B cell (primary cell): ENCODE measurements at regions not wholly inside any gene's neighbourhood (a gene's known extent, or its start where the extent isn't known, plus 50 kb on each side); places are given as distances from the start of the nearest gene placed in this dataset.

Experiments used
- ATAC-seq: fragments of 200-7000 bp; cut with Tn5 transposase; one replicate; pipeline ENCODE4 v1.10.0; 2021; ENCODE audit warnings: low read depth, mild to moderate bottlenecking, moderate number of reproducible peaks, moderate library complexity
- CTCF ChIA-PET: fragments of 350-600 bp; sonication (Branson Sonifier 250); formaldehyde crosslinking; loops from one replicate; lab custom pipeline; 2021; ENCODE audit warnings: antibody characterized with exemption, inconsistent platforms; lab: Charles Lee
- POLR2A ChIA-PET: fragments of 350-600 bp; sonication (Branson Sonifier 250); formaldehyde crosslinking; loops from one replicate; lab custom pipeline; 2021; ENCODE audit warnings: antibody characterized with exemption; lab: Charles Lee
- DNase-seq: peaks from one replicate; pipeline ENCODE4 v3.0.0; 2013
- H2AFZ ChIP-seq: 2 replicates; pipeline ENCODE4 v1.6.1; 2012; ENCODE audit warnings: mild to moderate bottlenecking, low read depth, low read length; ENCODE audit not compliant: insufficient read depth, poor library complexity, severe bottlenecking
- H3K27ac ChIP-seq, 2 donors: 1 replicate in 1 of 2; 2 replicates in 1 of 2; pipeline ENCODE4 v1.5.1; 2012 to 2013; ENCODE audit warnings: low read length in 2 of 2, mild to moderate bottlenecking in 2 of 2, moderate library complexity in 1 of 2
- H3K27me3 ChIP-seq, 4 experiments: fragments of 200-600 bp in 1 of 4; sonication (generic) in 1 of 4; replicated peaks in 1 of 4; 1 replicate in 2 of 4; 2 replicates in 2 of 4; pipeline versions ENCODE4 v1.6.1 to v1.7.0; 2013 to 2016; ENCODE audit warnings: low read length in 3 of 4, mild to moderate bottlenecking in 2 of 4, mixed read lengths in 1 of 4, moderate library complexity in 1 of 4; ENCODE audit not compliant: insufficient read depth in 4 of 4, control insufficient read depth in 3 of 4; ENCODE audit errors: control extremely low read depth in 1 of 4
- H3K36me3 ChIP-seq, 2 experiments: replicated peaks in 1 of 2; 1 replicate in 1 of 2; 2 replicates in 1 of 2; pipeline versions ENCODE4 v1.6.1 to v1.7.1; 2013; ENCODE audit warnings: low read length in 1 of 2; ENCODE audit not compliant: insufficient read depth in 2 of 2, control insufficient read depth in 1 of 2; ENCODE audit errors: control extremely low read depth in 1 of 2, extremely low read depth in 1 of 2
- H3K4me1 ChIP-seq, 2 donors: fragments of 200-600 bp in 1 of 2; sonication (generic) in 1 of 2; 1 replicate in 1 of 2; 2 replicates in 1 of 2; pipeline versions ENCODE4 v1.5.1 to v1.6.1; 2013 to 2017; ENCODE audit warnings: low read length in 2 of 2; ENCODE audit not compliant: control insufficient read depth in 2 of 2, insufficient read depth in 2 of 2
- H3K4me2 ChIP-seq: replicated peaks from 2 replicates; pipeline ENCODE3; 2012; ENCODE audit warnings: mild to moderate bottlenecking, low read depth, low read length; ENCODE audit not compliant: poor library complexity, severe bottlenecking
- H3K4me3 ChIP-seq, 5 experiments: fragments of 200-600 bp in 1 of 5; sonication (generic) in 1 of 5; 1 replicate in 3 of 5; 2 replicates in 2 of 5; pipeline versions ENCODE4 v1.5.1 to v1.7.0; 2011 to 2016; ENCODE audit warnings: low read length in 4 of 5, mild to moderate bottlenecking in 4 of 5, low read depth in 2 of 5, control low read depth in 1 of 5, moderate library complexity in 1 of 5; ENCODE audit not compliant: insufficient read depth in 1 of 5; ENCODE audit errors: control extremely low read depth in 1 of 5, extremely low read depth in 1 of 5
- H3K79me2 ChIP-seq: fragments of 200-600 bp; sonication (generic); one replicate; pipeline ENCODE4 v1.6.0; 2016; ENCODE audit warnings: low read length; ENCODE audit not compliant: control insufficient read depth, insufficient read depth
- H3K9ac ChIP-seq: fragments of 200-600 bp; sonication (generic); 2 replicates; pipeline ENCODE4 v1.6.1; 2017; ENCODE audit warnings: mild to moderate bottlenecking, low read length, moderate library complexity
- H3K9me3 ChIP-seq, 3 donors: one replicate each; pipeline versions ENCODE4 v1.6.1 to v1.7.1; 2013; ENCODE audit warnings: low read length in 2 of 3; ENCODE audit not compliant: control insufficient read depth in 2 of 3, insufficient read depth in 1 of 3; ENCODE audit errors: control extremely low read depth in 1 of 3
- H4K20me1 ChIP-seq: 2 replicates; pipeline ENCODE4 v1.6.0; 2012; ENCODE audit warnings: mild to moderate bottlenecking, low read length; ENCODE audit not compliant: insufficient read depth, control insufficient read depth, poor library complexity, severe bottlenecking
- H3K27ac Mint-ChIP-seq: one replicate; pipeline ENCODE4 v1.8.0; 2021; ENCODE audit warnings: mixed read lengths
- H3K27me3 Mint-ChIP-seq: one replicate; pipeline ENCODE4 v1.8.0; 2021; ENCODE audit warnings: mixed read lengths
- H3K4me1 Mint-ChIP-seq: one replicate; pipeline ENCODE4 v1.8.0; 2021; ENCODE audit warnings: mixed read lengths
- H3K4me3 Mint-ChIP-seq: one replicate; pipeline ENCODE4 v1.8.0; 2021; ENCODE audit warnings: mixed read lengths
- H3K9me3 Mint-ChIP-seq: one replicate; pipeline ENCODE4 v1.8.0; 2022; ENCODE audit warnings: mixed read lengths; ENCODE audit not compliant: insufficient read depth
- EZH2 ChIP-seq: IDR thresholded peaks from 2 replicates; pipeline ENCODE4 v1.6.1; 2012; ENCODE audit warnings: borderline replicate concordance, low read depth, mild to moderate bottlenecking, moderate library complexity, low read length; ENCODE audit not compliant: insufficient read depth, poor library complexity, severe bottlenecking
- WGBS: methylation state at CpG from one replicate; pipeline ENCODE4 v1.1.5; 2013; ENCODE audit warnings: missing lambda C conversion rate; ENCODE audit not compliant: insufficient coverage; 5-methylcytosine and 5-hydroxymethylcytosine counted together
- intact Hi-C: fragments of 100-400 bp; cut with micrococcal nuclease; formaldehyde crosslinking; loops from one replicate; pipeline ENCODE4 v1.10.0; 2022
- TF ChIP-seq, protein P1 (sequence below): fragments of 200-600 bp; IDR thresholded peaks from one replicate; pipeline ENCODE4 v1.8.0; 2022; ENCODE audit warnings: antibody characterized with exemption, mild to moderate bottlenecking

- TF ChIP-seq EZH2: no peak
- TF ChIP-seq, protein P1, sequence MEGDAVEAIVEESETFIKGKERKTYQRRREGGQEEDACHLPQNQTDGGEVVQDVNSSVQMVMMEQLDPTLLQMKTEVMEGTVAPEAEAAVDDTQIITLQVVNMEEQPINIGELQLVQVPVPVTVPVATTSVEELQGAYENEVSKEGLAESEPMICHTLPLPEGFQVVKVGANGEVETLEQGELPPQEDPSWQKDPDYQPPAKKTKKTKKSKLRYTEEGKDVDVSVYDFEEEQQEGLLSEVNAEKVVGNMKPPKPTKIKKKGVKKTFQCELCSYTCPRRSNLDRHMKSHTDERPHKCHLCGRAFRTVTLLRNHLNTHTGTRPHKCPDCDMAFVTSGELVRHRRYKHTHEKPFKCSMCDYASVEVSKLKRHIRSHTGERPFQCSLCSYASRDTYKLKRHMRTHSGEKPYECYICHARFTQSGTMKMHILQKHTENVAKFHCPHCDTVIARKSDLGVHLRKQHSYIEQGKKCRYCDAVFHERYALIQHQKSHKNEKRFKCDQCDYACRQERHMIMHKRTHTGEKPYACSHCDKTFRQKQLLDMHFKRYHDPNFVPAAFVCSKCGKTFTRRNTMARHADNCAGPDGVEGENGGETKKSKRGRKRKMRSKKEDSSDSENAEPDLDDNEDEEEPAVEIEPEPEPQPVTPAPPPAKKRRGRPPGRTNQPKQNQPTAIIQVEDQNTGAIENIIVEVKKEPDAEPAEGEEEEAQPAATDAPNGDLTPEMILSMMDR: no peak
- WGBS: no CpG with 5 or more reads among the region's 1 CpG
- no peak for DNase-seq
- H3K79me2 ChIP-seq: no peaks in the 10 kb centered on the region
- no peak overlapping the region for H3K27ac ChIP-seq
- intact Hi-C loops: no loop called here
- H3K9me3 Mint-ChIP-seq: peaks cover 2% of the 10 kb centered on the region
- POLR2A ChIA-PET: no interaction called here
- H3K27me3 ChIP-seq: peaks cover 0 to 3% (median 0%) of the 10 kb centered on the region in 4 experiments
- no peaks in the 10 kb centered on the region for H3K36me3 ChIP-seq
- H3K4me1 ChIP-seq: no peaks in the 10 kb centered on the region
- H3K9me3 ChIP-seq: peaks cover 0 to 2% (median 0%) of the 10 kb centered on the region in 3 donors
- no peak overlapping the region for H3K27ac Mint-ChIP-seq
- H3K4me3 Mint-ChIP-seq: no peak overlapping the region
- H3K4me2 ChIP-seq: no peak overlapping the region
- H2AFZ ChIP-seq: no peak overlapping the region
- H3K27me3 Mint-ChIP-seq: no peaks in the 10 kb centered on the region
- CTCF ChIA-PET: interaction anchor here (0.6 to 0.7 kb wide), 3 partner anchors 32 to 585 kb away, joined by 3 to 4 read pairs (median 3); no protein-coding TSS in a partner anchor
- H4K20me1 ChIP-seq: no peaks in the 10 kb centered on the region
- no peak for ATAC-seq
- no peaks in the 10 kb centered on the region for H3K4me1 Mint-ChIP-seq
- no peak overlapping the region for H3K9ac ChIP-seq
- H3K4me3 ChIP-seq: no peak overlapping the region
Observed at GRCh38 chr16:54787045-54787444, 143.6 kb upstream of the IRX5 start.

- Mint-ChIP-seq H3K27ac (no peak overlapping the region), H3K27me3 (no peaks in the 10 kb centered on the region), H3K9me3 (peaks cover 2% of the 10 kb centered on the region), H3K4me1 (no peaks in the 10 kb centered on the region), H3K4me3 (no peak overlapping the region)
- H3K4me2 ChIP-seq: no peak overlapping the region
- no peaks in the 10 kb centered on the region for H3K4me1 ChIP-seq
- peaks cover 0 to 3% (median 0%) of the 10 kb centered on the region in 4 experiments for H3K27me3 ChIP-seq
- no peak overlapping the region for H3K9ac ChIP-seq
- no peak overlapping the region for H3K27ac ChIP-seq
- intact Hi-C loops: no loop called here
- no peaks in the 10 kb centered on the region for H4K20me1 ChIP-seq
- TF ChIP-seq, protein P1: no peak
- no peak for TF ChIP-seq EZH2
- WGBS: no CpG with 5 or more reads among the region's 2 CpGs
- no peak for DNase-seq
- no peak overlapping the region for H3K4me3 ChIP-seq
- no peaks in the 10 kb centered on the region for H3K79me2 ChIP-seq
- no peak overlapping the region for H2AFZ ChIP-seq
- CTCF ChIA-PET: no interaction called here
- peaks cover 0 to 1% (median 0%) of the 10 kb centered on the region in 3 donors for H3K9me3 ChIP-seq
- POLR2A ChIA-PET: no interaction called here
- no peaks in the 10 kb centered on the region for H3K36me3 ChIP-seq
- ATAC-seq: no peak
Observed at GRCh38 chr16:54783980-54784379, 146.7 kb upstream of the IRX5 start.
